Gastroesophageal sphincter (tissue), 3 donors: ENCODE measurements at regions not wholly inside any gene's neighbourhood (a gene's known extent, or its start where the extent isn't known, plus 50 kb on each side); places are given as distances from the start of the nearest gene placed in this dataset.
"Not testable (repeated sequence)": the region's sequence is repeated elsewhere in the genome, so short reads cannot be mapped to it uniquely, and the experiment has no call there.

Experiments used
- EP300 ChIP-seq: sonication (generic); formaldehyde crosslinking; IDR thresholded peaks from one replicate; pipeline ENCODE4 v1.6.1; 2017; ENCODE audit warnings: antibody characterized with exemption, mild to moderate bottlenecking
- POLR2A ChIP-seq, 2 donors: fragments of 450-650 bp; IDR thresholded peaks; one replicate each; pipeline ENCODE4 v1.6.1; 2017; ENCODE audit warnings: antibody characterized with exemption in 2 of 2, mild to moderate bottlenecking in 2 of 2, moderate library complexity in 1 of 2
- TF ChIP-seq, protein P1 (sequence below), 4 experiments: fragments of 200-600 bp in 2 of 4; fragments of 450-650 bp in 2 of 4; sonication (generic) in 1 of 4; IDR thresholded peaks; one replicate each; pipeline ENCODE4 v1.5.1; 2017 to 2019; ENCODE audit warnings: antibody characterized with exemption in 4 of 4, mild to moderate bottlenecking in 2 of 4, moderate library complexity in 2 of 4

DNA sequence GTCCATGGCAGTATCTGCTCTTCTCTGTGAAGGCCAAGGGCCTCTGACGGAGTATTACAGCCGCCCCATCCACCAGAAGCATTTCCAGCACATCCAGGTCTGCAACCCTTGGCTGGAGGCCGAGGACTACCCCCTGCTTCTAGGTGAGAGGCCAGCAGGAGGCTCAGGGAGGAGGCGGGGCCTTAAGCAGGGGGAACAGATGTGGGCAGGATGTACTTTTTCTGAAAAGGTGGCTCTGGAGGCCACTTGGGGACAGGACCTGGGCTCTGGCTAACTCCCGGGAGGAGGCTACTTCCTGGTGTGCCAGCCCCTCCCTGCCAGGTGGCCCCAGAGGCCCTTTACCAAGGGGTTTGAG is 113.9 kb upstream of the ALDH3B2 start:
- not testable (repeated sequence) for TF ChIP-seq POLR2A (IDR thresholded peaks at IDR 0.05); EP300
- TF ChIP-seq, protein P1, sequence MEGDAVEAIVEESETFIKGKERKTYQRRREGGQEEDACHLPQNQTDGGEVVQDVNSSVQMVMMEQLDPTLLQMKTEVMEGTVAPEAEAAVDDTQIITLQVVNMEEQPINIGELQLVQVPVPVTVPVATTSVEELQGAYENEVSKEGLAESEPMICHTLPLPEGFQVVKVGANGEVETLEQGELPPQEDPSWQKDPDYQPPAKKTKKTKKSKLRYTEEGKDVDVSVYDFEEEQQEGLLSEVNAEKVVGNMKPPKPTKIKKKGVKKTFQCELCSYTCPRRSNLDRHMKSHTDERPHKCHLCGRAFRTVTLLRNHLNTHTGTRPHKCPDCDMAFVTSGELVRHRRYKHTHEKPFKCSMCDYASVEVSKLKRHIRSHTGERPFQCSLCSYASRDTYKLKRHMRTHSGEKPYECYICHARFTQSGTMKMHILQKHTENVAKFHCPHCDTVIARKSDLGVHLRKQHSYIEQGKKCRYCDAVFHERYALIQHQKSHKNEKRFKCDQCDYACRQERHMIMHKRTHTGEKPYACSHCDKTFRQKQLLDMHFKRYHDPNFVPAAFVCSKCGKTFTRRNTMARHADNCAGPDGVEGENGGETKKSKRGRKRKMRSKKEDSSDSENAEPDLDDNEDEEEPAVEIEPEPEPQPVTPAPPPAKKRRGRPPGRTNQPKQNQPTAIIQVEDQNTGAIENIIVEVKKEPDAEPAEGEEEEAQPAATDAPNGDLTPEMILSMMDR (IDR thresholded peaks at IDR 0.05), result not testable (repeated sequence)
